HCT116 (cell line): ENCODE measurements at regions not wholly inside any gene's neighbourhood (a gene's known extent, or its start where the extent isn't known, plus 50 kb on each side); places are given as distances from the start of the nearest gene placed in this dataset.

Experiments used
- CEBPB ChIP-seq: IDR thresholded peaks from 2 replicates; pipeline ENCODE4 v1.6.1; 2012; ENCODE audit warnings: low read depth
- EZH2 ChIP-seq: fragments of 200-600 bp; sonication (generic); IDR thresholded peaks from 2 replicates; pipeline ENCODE4 v1.6.1; 2017; ENCODE audit warnings: antibody characterized with exemption, mixed run types
- FOSL1 ChIP-seq: IDR thresholded peaks from 2 replicates; pipeline ENCODE4 v1.6.1; 2012; ENCODE audit warnings: low read depth
- POLR2A ChIP-seq: IDR thresholded peaks from 2 replicates; pipeline ENCODE4 v1.7.0; 2011; ENCODE audit warnings: borderline replicate concordance; ENCODE audit not compliant: insufficient read depth, insufficient read length; ENCODE audit errors: extremely low read depth
- POLR2AphosphoS5 ChIP-seq: IDR thresholded peaks from 2 replicates; pipeline ENCODE4 v1.6.1; 2011; ENCODE audit warnings: mild to moderate bottlenecking, low read depth, low read length, moderate library complexity
- RAD21 ChIP-seq: IDR thresholded peaks from 2 replicates; pipeline ENCODE4 v1.6.1; 2012; ENCODE audit warnings: low read depth, mild to moderate bottlenecking
- SIN3A ChIP-seq: IDR thresholded peaks from 2 replicates; pipeline ENCODE4 v1.6.1; 2012; ENCODE audit warnings: low read depth
- SP1 ChIP-seq: IDR thresholded peaks from 2 replicates; pipeline ENCODE4 v1.6.1; 2012; ENCODE audit warnings: low read depth
- SRF ChIP-seq: IDR thresholded peaks from 2 replicates; pipeline ENCODE4 v1.6.1; 2012; ENCODE audit warnings: low read depth
- TCF7L2 ChIP-seq: IDR thresholded peaks from 2 replicates; pipeline ENCODE4 v1.7.0; 2011; ENCODE audit warnings: borderline replicate concordance, inconsistent platforms; ENCODE audit not compliant: insufficient read depth, insufficient read length; ENCODE audit errors: extremely low read depth
- YY1 ChIP-seq: IDR thresholded peaks from 2 replicates; pipeline ENCODE4 v1.6.1; 2011; ENCODE audit warnings: low read length, low read depth, moderate library complexity, mild to moderate bottlenecking; ENCODE audit not compliant: insufficient replicate concordance; ENCODE audit errors: extremely low read depth
- ZNF274 ChIP-seq: fragments of 200-500 bp; sonication (Bioruptor generic); IDR thresholded peaks from 2 replicates; pipeline ENCODE4 v1.6.1; 2014; ENCODE audit warnings: mild to moderate bottlenecking, low read depth, low read length, inconsistent platforms
- TF ChIP-seq, protein P1 (sequence below), 3 experiments: fragments of 200-600 bp in 1 of 3; sonication (generic) in 1 of 3; IDR thresholded peaks in 2 of 3; conservative IDR thresholded peaks in 1 of 3; 2 replicates each; pipeline ENCODE4 v1.5.1; 2012 to 2017; ENCODE audit warnings: low read depth in 2 of 3, low read length in 2 of 3, antibody characterized with exemption in 1 of 3, borderline replicate concordance in 1 of 3, control low read depth in 1 of 3, mild to moderate bottlenecking in 1 of 3, mixed read lengths in 1 of 3, mixed run types in 1 of 3, moderate library complexity in 1 of 3; ENCODE audit not compliant: insufficient read depth in 1 of 3
- TF ChIP-seq, protein P2 (sequence below): IDR thresholded peaks from 2 replicates; pipeline ENCODE4 v1.6.1; 2012; ENCODE audit warnings: low read depth

DNA sequence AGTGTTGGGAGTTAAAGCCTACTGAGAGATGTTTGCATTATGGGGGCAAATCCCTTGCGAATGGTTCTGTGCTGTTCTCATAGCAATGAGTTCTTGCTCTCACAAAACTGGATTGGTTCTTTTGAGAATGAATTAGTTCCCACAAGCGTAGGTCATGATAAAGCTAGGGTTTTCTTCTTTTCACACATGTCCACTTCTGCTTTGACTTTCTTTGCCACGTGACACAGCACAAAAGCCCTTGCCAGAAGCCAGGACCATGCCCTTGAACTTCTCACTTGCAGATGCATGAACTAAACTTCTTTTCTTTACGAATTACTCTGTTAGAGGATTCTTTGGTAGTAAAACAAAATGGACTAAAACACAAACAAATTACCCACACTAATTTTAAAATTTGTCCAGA, 922.8 kb downstream of the EPHA7 start:
- TF ChIP-seq, protein P1, sequence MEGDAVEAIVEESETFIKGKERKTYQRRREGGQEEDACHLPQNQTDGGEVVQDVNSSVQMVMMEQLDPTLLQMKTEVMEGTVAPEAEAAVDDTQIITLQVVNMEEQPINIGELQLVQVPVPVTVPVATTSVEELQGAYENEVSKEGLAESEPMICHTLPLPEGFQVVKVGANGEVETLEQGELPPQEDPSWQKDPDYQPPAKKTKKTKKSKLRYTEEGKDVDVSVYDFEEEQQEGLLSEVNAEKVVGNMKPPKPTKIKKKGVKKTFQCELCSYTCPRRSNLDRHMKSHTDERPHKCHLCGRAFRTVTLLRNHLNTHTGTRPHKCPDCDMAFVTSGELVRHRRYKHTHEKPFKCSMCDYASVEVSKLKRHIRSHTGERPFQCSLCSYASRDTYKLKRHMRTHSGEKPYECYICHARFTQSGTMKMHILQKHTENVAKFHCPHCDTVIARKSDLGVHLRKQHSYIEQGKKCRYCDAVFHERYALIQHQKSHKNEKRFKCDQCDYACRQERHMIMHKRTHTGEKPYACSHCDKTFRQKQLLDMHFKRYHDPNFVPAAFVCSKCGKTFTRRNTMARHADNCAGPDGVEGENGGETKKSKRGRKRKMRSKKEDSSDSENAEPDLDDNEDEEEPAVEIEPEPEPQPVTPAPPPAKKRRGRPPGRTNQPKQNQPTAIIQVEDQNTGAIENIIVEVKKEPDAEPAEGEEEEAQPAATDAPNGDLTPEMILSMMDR (IDR thresholded peaks at IDR 0.05 in 2 of 3, conservative IDR thresholded peaks at IDR 0.05 in 1 of 3; ENCODE audit: borderline replicate concordance in 1 of 3, insufficient read depth in 1 of 3, low read depth in 2 of 3, low read length in 2 of 3): no peak
- TF ChIP-seq CEBPB (no peak), FOSL1 (no peak), EZH2 (no peak), POLR2AphosphoS5 (no peak), SIN3A (no peak), ZNF274 (no peak), SRF (no peak), POLR2A (no peak), TCF7L2 (no peak), YY1 (no peak), SP1 (no peak), RAD21 (no peak)
- TF ChIP-seq, protein P2, sequence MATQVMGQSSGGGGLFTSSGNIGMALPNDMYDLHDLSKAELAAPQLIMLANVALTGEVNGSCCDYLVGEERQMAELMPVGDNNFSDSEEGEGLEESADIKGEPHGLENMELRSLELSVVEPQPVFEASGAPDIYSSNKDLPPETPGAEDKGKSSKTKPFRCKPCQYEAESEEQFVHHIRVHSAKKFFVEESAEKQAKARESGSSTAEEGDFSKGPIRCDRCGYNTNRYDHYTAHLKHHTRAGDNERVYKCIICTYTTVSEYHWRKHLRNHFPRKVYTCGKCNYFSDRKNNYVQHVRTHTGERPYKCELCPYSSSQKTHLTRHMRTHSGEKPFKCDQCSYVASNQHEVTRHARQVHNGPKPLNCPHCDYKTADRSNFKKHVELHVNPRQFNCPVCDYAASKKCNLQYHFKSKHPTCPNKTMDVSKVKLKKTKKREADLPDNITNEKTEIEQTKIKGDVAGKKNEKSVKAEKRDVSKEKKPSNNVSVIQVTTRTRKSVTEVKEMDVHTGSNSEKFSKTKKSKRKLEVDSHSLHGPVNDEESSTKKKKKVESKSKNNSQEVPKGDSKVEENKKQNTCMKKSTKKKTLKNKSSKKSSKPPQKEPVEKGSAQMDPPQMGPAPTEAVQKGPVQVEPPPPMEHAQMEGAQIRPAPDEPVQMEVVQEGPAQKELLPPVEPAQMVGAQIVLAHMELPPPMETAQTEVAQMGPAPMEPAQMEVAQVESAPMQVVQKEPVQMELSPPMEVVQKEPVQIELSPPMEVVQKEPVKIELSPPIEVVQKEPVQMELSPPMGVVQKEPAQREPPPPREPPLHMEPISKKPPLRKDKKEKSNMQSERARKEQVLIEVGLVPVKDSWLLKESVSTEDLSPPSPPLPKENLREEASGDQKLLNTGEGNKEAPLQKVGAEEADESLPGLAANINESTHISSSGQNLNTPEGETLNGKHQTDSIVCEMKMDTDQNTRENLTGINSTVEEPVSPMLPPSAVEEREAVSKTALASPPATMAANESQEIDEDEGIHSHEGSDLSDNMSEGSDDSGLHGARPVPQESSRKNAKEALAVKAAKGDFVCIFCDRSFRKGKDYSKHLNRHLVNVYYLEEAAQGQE: no peak
